ENCODE measurements at regions not wholly inside any gene's neighbourhood (a gene's known extent, or its start where the extent isn't known, plus 50 kb on each side); places are given as distances from the start of the nearest gene placed in this dataset.

DNA sequence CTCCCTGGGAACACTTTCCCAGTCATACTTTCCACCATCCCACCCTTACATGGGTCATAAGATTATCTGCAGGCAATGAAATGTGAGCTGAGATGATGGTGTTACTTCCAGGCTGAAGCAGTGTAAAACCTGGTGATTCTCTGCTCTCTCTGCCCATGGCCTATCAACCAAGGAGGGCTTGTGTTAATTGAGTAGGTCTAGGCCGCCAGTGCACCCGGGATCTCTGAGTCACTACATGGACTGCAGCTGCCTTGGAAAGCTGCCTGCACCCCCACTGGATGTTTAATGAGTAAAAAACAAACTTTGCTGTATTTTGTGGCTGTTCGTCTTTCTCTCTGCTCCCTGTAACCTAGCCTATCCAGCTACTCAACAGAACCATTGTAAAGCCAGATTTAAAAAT is 451.7 kb upstream of the SMIM21 start:
- TF ChIP-seq, protein P1, sequence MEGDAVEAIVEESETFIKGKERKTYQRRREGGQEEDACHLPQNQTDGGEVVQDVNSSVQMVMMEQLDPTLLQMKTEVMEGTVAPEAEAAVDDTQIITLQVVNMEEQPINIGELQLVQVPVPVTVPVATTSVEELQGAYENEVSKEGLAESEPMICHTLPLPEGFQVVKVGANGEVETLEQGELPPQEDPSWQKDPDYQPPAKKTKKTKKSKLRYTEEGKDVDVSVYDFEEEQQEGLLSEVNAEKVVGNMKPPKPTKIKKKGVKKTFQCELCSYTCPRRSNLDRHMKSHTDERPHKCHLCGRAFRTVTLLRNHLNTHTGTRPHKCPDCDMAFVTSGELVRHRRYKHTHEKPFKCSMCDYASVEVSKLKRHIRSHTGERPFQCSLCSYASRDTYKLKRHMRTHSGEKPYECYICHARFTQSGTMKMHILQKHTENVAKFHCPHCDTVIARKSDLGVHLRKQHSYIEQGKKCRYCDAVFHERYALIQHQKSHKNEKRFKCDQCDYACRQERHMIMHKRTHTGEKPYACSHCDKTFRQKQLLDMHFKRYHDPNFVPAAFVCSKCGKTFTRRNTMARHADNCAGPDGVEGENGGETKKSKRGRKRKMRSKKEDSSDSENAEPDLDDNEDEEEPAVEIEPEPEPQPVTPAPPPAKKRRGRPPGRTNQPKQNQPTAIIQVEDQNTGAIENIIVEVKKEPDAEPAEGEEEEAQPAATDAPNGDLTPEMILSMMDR (IDR thresholded peaks at IDR 0.05) = no peak
- TF ChIP-seq POLR2AphosphoS5 (IDR thresholded peaks at IDR 0.05) (no peak), POLR2A (IDR thresholded peaks at IDR 0.05) (no peak)

Measured in suprapubic skin (tissue), 4 donors.